HCT116 (cell line): ENCODE measurements at regions not wholly inside any gene's neighbourhood (a gene's known extent, or its start where the extent isn't known, plus 50 kb on each side); places are given as distances from the start of the nearest gene placed in this dataset.

Experiments used
- ATAC-seq: fragments of 200-7000 bp; cut with Tn5 transposase; 2 replicates; pipeline ENCODE4 v1.9.1; 2020; ENCODE audit warnings: mild to moderate bottlenecking, moderate library complexity
- BruUV-seq: library from RNA; stranded (reverse); fragments of 400-500 nt; replicated peaks from 2 replicates; lab custom pipeline; 2021; lab: Mats Ljungman, UMichigan
- CTCF ChIA-PET: fragments of 300-600 bp; sonication (Branson Sonifier 250); formaldehyde crosslinking; loops from one replicate; lab custom pipeline; 2021; ENCODE audit warnings: antibody characterized with exemption; lab: Charles Lee
- POLR2A ChIA-PET: fragments of 300-600, 350-600 bp; sonication (Branson Sonifier 250); formaldehyde crosslinking; loops from one replicate; lab custom pipeline; 2021; ENCODE audit warnings: antibody characterized with exemption; lab: Charles Lee
- RAD21 ChIA-PET, 2 experiments: fragments of 300-600 bp; sonication (Branson Sonifier 250); formaldehyde crosslinking; loops; one replicate each; lab custom pipeline; 2023; ENCODE audit warnings: low total read pairs in 2 of 2; ENCODE audit not compliant: uncharacterized antibody in 2 of 2, unreplicated experiment in 2 of 2, low non-redundant PET in 1 of 2; lab: Charles Lee
- DNase-seq: peaks from one replicate; pipeline ENCODE4 v3.0.0-alpha.2; 2010; ENCODE audit warnings: low read depth, low spot score
- H2AFZ ChIP-seq: fragments of 200-600 bp; shearing (Covaris generic), sonication (generic); 2 replicates; pipeline ENCODE4 v1.6.1; 2017; ENCODE audit warnings: low read depth, mixed run types, mixed read lengths, antibody characterized with exemption, low read length; ENCODE audit not compliant: poor library complexity, severe bottlenecking
- H3K27ac ChIP-seq: 2 replicates; pipeline ENCODE4 v1.5.1; 2012; ENCODE audit warnings: low read depth, low read length
- H3K27me3 ChIP-seq: fragments of 200-600 bp; sonication (generic); 2 replicates; pipeline ENCODE4 v1.6.1; 2016; ENCODE audit warnings: mixed run types, low read length, mixed read lengths; ENCODE audit not compliant: insufficient read depth
- H3K36me3 ChIP-seq, 2 experiments: fragments of 200-500 bp in 1 of 2; fragments of 200-600 bp in 1 of 2; sonication (Bioruptor generic) in 1 of 2; sonication (generic) in 1 of 2; 2 replicates each; pipeline versions ENCODE4 v1.5.1 to v1.6.1; 2014 to 2016; ENCODE audit warnings: low read length in 2 of 2, inconsistent platforms in 1 of 2, mixed read lengths in 1 of 2, mixed run types in 1 of 2; ENCODE audit not compliant: insufficient read depth in 2 of 2, control insufficient read depth in 1 of 2
- H3K4me1 ChIP-seq, 2 experiments: fragments of 200-600 bp in 1 of 2; sonication (generic) in 1 of 2; 2 replicates each; pipeline versions ENCODE4 v1.5.1 to v1.6.1; 2012 to 2017; ENCODE audit warnings: low read length in 2 of 2, inconsistent platforms in 1 of 2, mild to moderate bottlenecking in 1 of 2, mixed read lengths in 1 of 2, mixed run types in 1 of 2, moderate library complexity in 1 of 2; ENCODE audit not compliant: insufficient read depth in 2 of 2, control insufficient read depth in 1 of 2
- H3K4me2 ChIP-seq: fragments of 200-600 bp; sonication (generic); 2 replicates; pipeline ENCODE4 v1.6.1; 2017; ENCODE audit warnings: mixed run types, low read length, mixed read lengths
- H3K4me3 ChIP-seq, 2 experiments: fragments of 200-600 bp in 1 of 2; sonication (generic) in 1 of 2; replicated peaks in 1 of 2; 2 replicates each; pipeline ENCODE4 v1.5.1; 2011 to 2016; ENCODE audit warnings: low read length in 2 of 2, control low read depth in 1 of 2, low read depth in 1 of 2, mild to moderate bottlenecking in 1 of 2, mixed read lengths in 1 of 2, mixed run types in 1 of 2
- H3K79me2 ChIP-seq: fragments of 200-600 bp; sonication (generic); 2 replicates; pipeline ENCODE4 v1.6.1; 2017; ENCODE audit warnings: mild to moderate bottlenecking, mixed run types, low read length, moderate library complexity, mixed read lengths; ENCODE audit not compliant: insufficient read depth
- H3K9ac ChIP-seq: fragments of 200-600 bp; sonication (generic); 2 replicates; pipeline ENCODE4 v1.6.1; 2016; ENCODE audit warnings: low read length, mixed read lengths
- H3K9me2 ChIP-seq: fragments of 200-600 bp; sonication (generic), shearing (Covaris generic); 2 replicates; pipeline ENCODE4 v1.6.1; 2017; ENCODE audit warnings: mixed run types, mild to moderate bottlenecking, moderate library complexity; ENCODE audit not compliant: insufficient read depth
- H3K9me3 ChIP-seq, 2 experiments: fragments of 200-500 bp in 1 of 2; fragments of 200-600 bp in 1 of 2; sonication (Bioruptor generic) in 1 of 2; sonication (generic) in 1 of 2; 2 replicates each; pipeline ENCODE4 v1.6.1; 2014 to 2017; ENCODE audit warnings: low read length in 2 of 2, mixed read lengths in 2 of 2, inconsistent platforms in 1 of 2, low read depth in 1 of 2, mild to moderate bottlenecking in 1 of 2, mixed run types in 1 of 2, moderate library complexity in 1 of 2; ENCODE audit not compliant: control insufficient read depth in 1 of 2, insufficient read depth in 1 of 2
- H4K20me1 ChIP-seq: fragments of 200-600 bp; sonication (generic), shearing (Covaris generic); 2 replicates; pipeline ENCODE4 v1.6.1; 2017; ENCODE audit warnings: mixed run types, mild to moderate bottlenecking, moderate library complexity; ENCODE audit not compliant: insufficient read depth
- CBX3 ChIP-seq: IDR thresholded peaks from 2 replicates; pipeline ENCODE4 v1.6.1; 2012; ENCODE audit warnings: low read depth
- CEBPB ChIP-seq: IDR thresholded peaks from 2 replicates; pipeline ENCODE4 v1.6.1; 2012; ENCODE audit warnings: low read depth
- ELF1 ChIP-seq: IDR thresholded peaks from 2 replicates; pipeline ENCODE4 v1.6.1; 2012; ENCODE audit warnings: low read depth, borderline replicate concordance
- EZH2 ChIP-seq: fragments of 200-600 bp; sonication (generic); IDR thresholded peaks from 2 replicates; pipeline ENCODE4 v1.6.1; 2017; ENCODE audit warnings: antibody characterized with exemption, mixed run types
- EZH2phosphoT487 ChIP-seq: fragments of 200-600 bp; IDR thresholded peaks from 2 replicates; pipeline ENCODE4 v1.6.1; 2018; ENCODE audit warnings: antibody characterized with exemption, borderline replicate concordance
- FOSL1 ChIP-seq: IDR thresholded peaks from 2 replicates; pipeline ENCODE4 v1.6.1; 2012; ENCODE audit warnings: low read depth
- JUND ChIP-seq: IDR thresholded peaks from 2 replicates; pipeline ENCODE4 v1.6.1; 2012
- POLR2AphosphoS5 ChIP-seq: IDR thresholded peaks from 2 replicates; pipeline ENCODE4 v1.6.1; 2011; ENCODE audit warnings: mild to moderate bottlenecking, low read depth, low read length, moderate library complexity
- RAD21 ChIP-seq: IDR thresholded peaks from 2 replicates; pipeline ENCODE4 v1.6.1; 2012; ENCODE audit warnings: low read depth, mild to moderate bottlenecking
- SIN3A ChIP-seq: IDR thresholded peaks from 2 replicates; pipeline ENCODE4 v1.6.1; 2012; ENCODE audit warnings: low read depth
- SP1 ChIP-seq: IDR thresholded peaks from 2 replicates; pipeline ENCODE4 v1.6.1; 2012; ENCODE audit warnings: low read depth
- SRF ChIP-seq: IDR thresholded peaks from 2 replicates; pipeline ENCODE4 v1.6.1; 2012; ENCODE audit warnings: low read depth
- TCF7L2 ChIP-seq: IDR thresholded peaks from 2 replicates; pipeline ENCODE4 v1.7.0; 2011; ENCODE audit warnings: borderline replicate concordance, inconsistent platforms; ENCODE audit not compliant: insufficient read depth, insufficient read length; ENCODE audit errors: extremely low read depth
- YY1 ChIP-seq: IDR thresholded peaks from 2 replicates; pipeline ENCODE4 v1.6.1; 2011; ENCODE audit warnings: low read length, low read depth, moderate library complexity, mild to moderate bottlenecking; ENCODE audit not compliant: insufficient replicate concordance; ENCODE audit errors: extremely low read depth
- ZFX ChIP-seq: fragments of 450-650 bp; IDR thresholded peaks from 2 replicates; pipeline ENCODE4 v1.6.1; 2017
- intact Hi-C: fragments of 100-400 bp; cut with micrococcal nuclease; formaldehyde crosslinking; loops from 2 replicates; pipeline ENCODE4 v1.10.0; 2022
- TF ChIP-seq, protein P1 (sequence below): IDR thresholded peaks from 2 replicates; pipeline ENCODE4 v1.6.1; 2012; ENCODE audit warnings: low read depth
- TF ChIP-seq, protein P2 (sequence below), 3 experiments: fragments of 200-600 bp in 1 of 3; sonication (generic) in 1 of 3; IDR thresholded peaks in 2 of 3; conservative IDR thresholded peaks in 1 of 3; 2 replicates each; pipeline ENCODE4 v1.5.1; 2012 to 2017; ENCODE audit warnings: low read depth in 2 of 3, low read length in 2 of 3, antibody characterized with exemption in 1 of 3, borderline replicate concordance in 1 of 3, control low read depth in 1 of 3, mild to moderate bottlenecking in 1 of 3, mixed read lengths in 1 of 3, mixed run types in 1 of 3, moderate library complexity in 1 of 3; ENCODE audit not compliant: insufficient read depth in 1 of 3
- TF ChIP-seq, protein P3 (sequence below): IDR thresholded peaks from 2 replicates; pipeline ENCODE4 v1.6.1; 2012

DNA sequence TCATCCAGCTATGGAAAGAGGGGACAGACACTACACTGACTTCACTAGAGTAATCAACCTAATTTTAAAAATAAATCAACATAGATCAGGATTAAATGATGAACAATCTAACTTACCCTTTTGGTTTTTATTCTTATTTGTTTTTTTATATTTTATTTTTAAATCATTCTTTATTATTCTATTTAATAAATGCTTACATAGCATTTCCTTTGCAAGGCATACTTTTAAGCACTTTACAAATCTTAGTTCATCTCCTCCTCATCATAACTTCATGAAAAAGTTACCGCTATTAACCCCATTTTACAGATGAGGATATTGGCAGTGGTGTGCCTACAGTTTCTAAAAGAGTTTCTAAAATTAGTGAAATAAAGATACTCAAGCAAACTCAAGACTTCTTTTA, 380.6 kb downstream of the TBC1D4 start:
- intact Hi-C loops = no loop called here
- ChIA-PET CTCF (no interaction called here), RAD21 (no interaction called here), POLR2A (no interaction called here)
- Histone ChIP-seq H3K27me3 (no peaks in the 10 kb centered on the region), H2AFZ (no peak overlapping the region), H3K9ac (no peak overlapping the region), H3K27ac (no peak overlapping the region), H3K36me3 (no peaks in the 10 kb centered on the region), H3K4me2 (no peak overlapping the region), H3K4me1 (no peaks in the 10 kb centered on the region), H3K9me3 (no peaks in the 10 kb centered on the region), H3K9me2 (no peaks in the 10 kb centered on the region), H3K79me2 (no peaks in the 10 kb centered on the region), H4K20me1 (no peaks in the 10 kb centered on the region), H3K4me3 (no peak overlapping the region)
- no peak for DNase-seq
- ATAC-seq = no peak
- no peak for TF ChIP-seq RAD21
- TF ChIP-seq SRF = no peak
- TF ChIP-seq FOSL1 = no peak
- no TSS peak for BruUV-seq

DNA sequence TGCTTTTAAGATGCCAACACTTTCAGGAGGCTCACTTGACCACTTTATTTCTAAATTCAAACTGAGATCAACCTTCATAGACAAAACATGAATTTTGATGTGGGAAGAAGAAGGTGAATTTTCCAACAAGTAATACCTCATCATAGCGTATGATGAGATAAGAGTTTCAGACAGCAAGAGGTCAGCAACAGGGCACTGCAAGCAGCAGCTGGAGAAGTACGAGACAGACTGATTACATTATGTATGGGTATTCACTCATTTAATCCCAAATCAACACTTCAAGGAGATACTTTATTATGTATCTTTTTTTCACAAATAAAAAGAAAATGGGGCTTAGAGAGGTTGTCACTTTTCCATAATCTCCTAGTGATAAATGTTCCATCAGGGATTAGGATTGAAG, 389.8 kb downstream of the TBC1D4 start:
- POLR2A ChIA-PET = no interaction called here
- Histone ChIP-seq H3K9ac (no peak overlapping the region), H3K9me3 (no peaks in the 10 kb centered on the region), H3K27me3 (no peaks in the 10 kb centered on the region), H3K9me2 (no peaks in the 10 kb centered on the region), H3K79me2 (no peaks in the 10 kb centered on the region), H3K4me2 (no peak overlapping the region), H2AFZ (no peak overlapping the region), H3K27ac (no peak overlapping the region), H4K20me1 (no peaks in the 10 kb centered on the region), H3K4me1 (no peaks in the 10 kb centered on the region), H3K36me3 (no peaks in the 10 kb centered on the region), H3K4me3 (no peak overlapping the region)
- intact Hi-C loops = no loop called here
- DNase-seq (no peak), ATAC-seq (no peak)
- BruUV-seq = no TSS peak
- RAD21 ChIA-PET = no interaction called here
- CTCF ChIA-PET = no interaction called here
- TF ChIP-seq POLR2AphosphoS5 = no peak
- TF ChIP-seq ZFX = no peak
- no peak for TF ChIP-seq YY1
- TF ChIP-seq RAD21 = no peak
- TF ChIP-seq CBX3 = no peak
- no peak for TF ChIP-seq TCF7L2
- no peak for TF ChIP-seq SP1
- no peak for TF ChIP-seq ELF1
- no peak for TF ChIP-seq SRF
- no peak for TF ChIP-seq EZH2
- TF ChIP-seq JUND = no peak
- no peak for TF ChIP-seq EZH2phosphoT487
- TF ChIP-seq, protein P1, sequence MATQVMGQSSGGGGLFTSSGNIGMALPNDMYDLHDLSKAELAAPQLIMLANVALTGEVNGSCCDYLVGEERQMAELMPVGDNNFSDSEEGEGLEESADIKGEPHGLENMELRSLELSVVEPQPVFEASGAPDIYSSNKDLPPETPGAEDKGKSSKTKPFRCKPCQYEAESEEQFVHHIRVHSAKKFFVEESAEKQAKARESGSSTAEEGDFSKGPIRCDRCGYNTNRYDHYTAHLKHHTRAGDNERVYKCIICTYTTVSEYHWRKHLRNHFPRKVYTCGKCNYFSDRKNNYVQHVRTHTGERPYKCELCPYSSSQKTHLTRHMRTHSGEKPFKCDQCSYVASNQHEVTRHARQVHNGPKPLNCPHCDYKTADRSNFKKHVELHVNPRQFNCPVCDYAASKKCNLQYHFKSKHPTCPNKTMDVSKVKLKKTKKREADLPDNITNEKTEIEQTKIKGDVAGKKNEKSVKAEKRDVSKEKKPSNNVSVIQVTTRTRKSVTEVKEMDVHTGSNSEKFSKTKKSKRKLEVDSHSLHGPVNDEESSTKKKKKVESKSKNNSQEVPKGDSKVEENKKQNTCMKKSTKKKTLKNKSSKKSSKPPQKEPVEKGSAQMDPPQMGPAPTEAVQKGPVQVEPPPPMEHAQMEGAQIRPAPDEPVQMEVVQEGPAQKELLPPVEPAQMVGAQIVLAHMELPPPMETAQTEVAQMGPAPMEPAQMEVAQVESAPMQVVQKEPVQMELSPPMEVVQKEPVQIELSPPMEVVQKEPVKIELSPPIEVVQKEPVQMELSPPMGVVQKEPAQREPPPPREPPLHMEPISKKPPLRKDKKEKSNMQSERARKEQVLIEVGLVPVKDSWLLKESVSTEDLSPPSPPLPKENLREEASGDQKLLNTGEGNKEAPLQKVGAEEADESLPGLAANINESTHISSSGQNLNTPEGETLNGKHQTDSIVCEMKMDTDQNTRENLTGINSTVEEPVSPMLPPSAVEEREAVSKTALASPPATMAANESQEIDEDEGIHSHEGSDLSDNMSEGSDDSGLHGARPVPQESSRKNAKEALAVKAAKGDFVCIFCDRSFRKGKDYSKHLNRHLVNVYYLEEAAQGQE = no peak
- no peak for TF ChIP-seq SIN3A
- no peak for TF ChIP-seq CEBPB
- TF ChIP-seq, protein P2, sequence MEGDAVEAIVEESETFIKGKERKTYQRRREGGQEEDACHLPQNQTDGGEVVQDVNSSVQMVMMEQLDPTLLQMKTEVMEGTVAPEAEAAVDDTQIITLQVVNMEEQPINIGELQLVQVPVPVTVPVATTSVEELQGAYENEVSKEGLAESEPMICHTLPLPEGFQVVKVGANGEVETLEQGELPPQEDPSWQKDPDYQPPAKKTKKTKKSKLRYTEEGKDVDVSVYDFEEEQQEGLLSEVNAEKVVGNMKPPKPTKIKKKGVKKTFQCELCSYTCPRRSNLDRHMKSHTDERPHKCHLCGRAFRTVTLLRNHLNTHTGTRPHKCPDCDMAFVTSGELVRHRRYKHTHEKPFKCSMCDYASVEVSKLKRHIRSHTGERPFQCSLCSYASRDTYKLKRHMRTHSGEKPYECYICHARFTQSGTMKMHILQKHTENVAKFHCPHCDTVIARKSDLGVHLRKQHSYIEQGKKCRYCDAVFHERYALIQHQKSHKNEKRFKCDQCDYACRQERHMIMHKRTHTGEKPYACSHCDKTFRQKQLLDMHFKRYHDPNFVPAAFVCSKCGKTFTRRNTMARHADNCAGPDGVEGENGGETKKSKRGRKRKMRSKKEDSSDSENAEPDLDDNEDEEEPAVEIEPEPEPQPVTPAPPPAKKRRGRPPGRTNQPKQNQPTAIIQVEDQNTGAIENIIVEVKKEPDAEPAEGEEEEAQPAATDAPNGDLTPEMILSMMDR (IDR thresholded peaks at IDR 0.05 in 2 of 3, conservative IDR thresholded peaks at IDR 0.05 in 1 of 3; ENCODE audit: borderline replicate concordance in 1 of 3, insufficient read depth in 1 of 3, low read depth in 2 of 3, low read length in 2 of 3) = no peak
- TF ChIP-seq, protein P3, sequence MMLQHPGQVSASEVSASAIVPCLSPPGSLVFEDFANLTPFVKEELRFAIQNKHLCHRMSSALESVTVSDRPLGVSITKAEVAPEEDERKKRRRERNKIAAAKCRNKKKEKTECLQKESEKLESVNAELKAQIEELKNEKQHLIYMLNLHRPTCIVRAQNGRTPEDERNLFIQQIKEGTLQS = no peak
